ENCODE measurements at regions not wholly inside any gene's neighbourhood (a gene's known extent, or its start where the extent isn't known, plus 50 kb on each side); places are given as distances from the start of the nearest gene placed in this dataset.

DNA sequence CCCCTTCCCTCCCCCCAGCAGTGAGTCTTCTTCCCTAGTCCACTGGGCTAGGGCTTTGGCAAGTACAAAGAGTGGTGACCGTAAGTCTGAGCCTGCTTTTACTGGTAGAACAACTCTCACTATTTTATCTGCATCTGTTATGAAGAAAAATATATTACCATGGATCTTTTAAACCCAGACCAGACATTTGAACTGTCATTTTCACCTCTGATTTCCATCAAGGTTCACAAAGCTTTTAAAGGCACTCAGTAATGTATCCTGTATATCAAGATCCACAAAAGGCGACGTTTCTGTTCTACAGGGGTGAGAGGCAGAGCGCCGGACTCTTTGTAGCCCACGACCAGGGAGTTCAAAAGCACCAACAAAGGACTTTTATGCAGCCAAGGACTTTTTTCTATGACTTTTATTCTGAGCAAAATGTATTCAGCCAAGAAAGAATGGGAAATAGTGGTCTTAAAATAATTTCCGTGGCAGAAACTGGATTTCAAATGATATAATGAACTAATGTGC lies 388.3 kb downstream of the ANXA1 start:
- no peak overlapping the region for H3K27ac Mint-ChIP-seq
- TF ChIP-seq EZH2phosphoT487 (IDR thresholded peaks at IDR 0.05; ENCODE audit: unreplicated experiment) (no peak), REST (IDR thresholded peaks at IDR 0.05; ENCODE audit: unreplicated experiment) (no peak), CREB1 (CRISPR knock-in tag; IDR thresholded peaks at IDR 0.05; ENCODE audit: low read depth) (no peak), ZNF114 (CRISPR knock-in tag; IDR thresholded peaks at IDR 0.05) (no peak), ETS1 (IDR thresholded peaks at IDR 0.05) (no peak), POLR2AphosphoS5 (IDR thresholded peaks at IDR 0.05; ENCODE audit: low read depth) (no peak), ZNF331 (CRISPR knock-in tag; IDR thresholded peaks at IDR 0.05; ENCODE audit: low read depth) (no peak), STAT1 (IDR thresholded peaks at IDR 0.05; ENCODE audit: unreplicated experiment) (no peak), JUNB (IDR thresholded peaks at IDR 0.05; ENCODE audit: unreplicated experiment) (no peak), NANOG (IDR thresholded peaks at IDR 0.05; ENCODE audit: borderline replicate concordance) (no peak), EZH2 (IDR thresholded peaks at IDR 0.05; ENCODE audit: low read depth, unreplicated experiment) (no peak), ZNF462 (CRISPR knock-in tag; IDR thresholded peaks at IDR 0.05) (no peak), CTCF (conservative IDR thresholded peaks at IDR 0.05; ENCODE audit: low read depth in 2 of 2) (no peak)
- H3F3A ChIP-seq (replicated peaks; ENCODE audit: low read depth): no peaks in the 10 kb centered on the region
- H3K4me3 Mint-ChIP-seq: no peak overlapping the region
- no peak overlapping the region for H3K27ac ChIP-seq (ENCODE audit: low read depth)
- no peaks in the 10 kb centered on the region for H3K36me3 Mint-ChIP-seq (ENCODE audit: low read depth)
- H3K9me2 ChIP-seq (ENCODE audit: insufficient read depth): no peaks in the 10 kb centered on the region; the same call in 1 of the 2 replicates
- no peaks in the 10 kb centered on the region for H3K79me2 ChIP-seq (replicated peaks; ENCODE audit: insufficient read depth)
- H4K20me1 ChIP-seq (replicated peaks; ENCODE audit: insufficient read depth): no peaks in the 10 kb centered on the region
- DNase-seq (ENCODE audit: low spot score): no peak
- no peak overlapping the region for H3K4me3 ChIP-seq
- no peaks in the 10 kb centered on the region for H3K27me3 Mint-ChIP-seq (ENCODE audit: insufficient read depth, low read depth, poor library complexity)
- no peak for ATAC-seq
- H3K9me3 Mint-ChIP-seq: no peaks in the 10 kb centered on the region
- H3K4me1 ChIP-seq (ENCODE audit: insufficient read depth): no peaks in the 10 kb centered on the region
- no peaks in the 10 kb centered on the region for H3K27me3 ChIP-seq (ENCODE audit: insufficient read depth)
- H3K4me2 ChIP-seq: no peak overlapping the region
- no peaks in the 10 kb centered on the region for H3K4me1 Mint-ChIP-seq
- no peak overlapping the region for H2AFZ ChIP-seq
- no peaks in the 10 kb centered on the region for H3K36me3 ChIP-seq (ENCODE audit: insufficient read depth)
